ENCODE measurements at regions not wholly inside any gene's neighbourhood (a gene's known extent, or its start where the extent isn't known, plus 50 kb on each side); places are given as distances from the start of the nearest gene placed in this dataset.
"Not testable (repeated sequence)": the region's sequence is repeated elsewhere in the genome, so short reads cannot be mapped to it uniquely, and the experiment has no call there.

GRCh38 chr10:53338199-53338598, 565.6 kb upstream of the MBL2 start:
- CTCF ChIA-PET, H3K4me3 Mint-ChIP-seq, DNase-seq, H3K27ac Mint-ChIP-seq, H3K27me3 Mint-ChIP-seq, H3K4me1 Mint-ChIP-seq, H3K36me3 Mint-ChIP-seq: not testable (repeated sequence)
- peaks cover 34% of the 10 kb centered on the region for H3K9me3 Mint-ChIP-seq

- H3K9me3 Mint-ChIP-seq = peaks cover 31% of the 10 kb centered on the region
- H3K36me3 Mint-ChIP-seq, H3K4me1 Mint-ChIP-seq, H3K4me3 Mint-ChIP-seq, CTCF ChIA-PET, H3K27me3 Mint-ChIP-seq, DNase-seq, H3K27ac Mint-ChIP-seq: not testable (repeated sequence)
Measured at GRCh38 chr10:53335803-53336422, 563.3 kb upstream of the MBL2 start.

GRCh38 chr10:53331460-53331859, 558.9 kb upstream of the MBL2 start:
- peaks cover 10% of the 10 kb centered on the region for H3K9me3 Mint-ChIP-seq
- no peak overlapping the region for H3K4me3 Mint-ChIP-seq
- no peaks in the 10 kb centered on the region for H3K4me1 Mint-ChIP-seq
- H3K27ac Mint-ChIP-seq = no peak overlapping the region
- no peak for DNase-seq
- H3K27me3 Mint-ChIP-seq = no peaks in the 10 kb centered on the region
- CTCF ChIA-PET = no interaction called here
- H3K36me3 Mint-ChIP-seq = no peaks in the 10 kb centered on the region

GRCh38 chr10:53326401-53327305, 554.1 kb upstream of the MBL2 start:
- H3K4me3 Mint-ChIP-seq, H3K27me3 Mint-ChIP-seq, H3K27ac Mint-ChIP-seq, H3K9me3 Mint-ChIP-seq, DNase-seq, CTCF ChIA-PET, H3K4me1 Mint-ChIP-seq, H3K36me3 Mint-ChIP-seq: not testable (repeated sequence)

GRCh38 chr10:53325066-53325465, 552.5 kb upstream of the MBL2 start:
- Mint-ChIP-seq H3K4me3 (no peak overlapping the region), H3K36me3 (no peaks in the 10 kb centered on the region)
- CTCF ChIA-PET = no interaction called here

GRCh38 chr10:53315709-53316108, 543.1 kb upstream of the MBL2 start:
- CTCF ChIA-PET = no interaction called here
- H3K27ac Mint-ChIP-seq = no peak overlapping the region
- DNase-seq = no peak

More at GRCh38 chr10:53325066-53325465, 552.5 kb upstream of the MBL2 start:
- no peak for DNase-seq
- Mint-ChIP-seq H3K9me3 (no peaks in the 10 kb centered on the region), H3K4me1 (no peaks in the 10 kb centered on the region), H3K27ac (no peak overlapping the region), H3K27me3 (no peaks in the 10 kb centered on the region)

GRCh38 chr10:53314876-53315275, 542.3 kb upstream of the MBL2 start:
- H3K9me3 Mint-ChIP-seq = peaks cover 1% of the 10 kb centered on the region
- no peak overlapping the region for H3K4me3 Mint-ChIP-seq
- H3K36me3 Mint-ChIP-seq = no peaks in the 10 kb centered on the region
- H3K4me1 Mint-ChIP-seq = no peaks in the 10 kb centered on the region
- no peak overlapping the region for H3K27ac Mint-ChIP-seq
- CTCF ChIA-PET = no interaction called here
- no peak for DNase-seq
- no peaks in the 10 kb centered on the region for H3K27me3 Mint-ChIP-seq

More at GRCh38 chr10:53315709-53316108, 543.1 kb upstream of the MBL2 start:
- Mint-ChIP-seq H3K4me3 (no peak overlapping the region), H3K27me3 (no peaks in the 10 kb centered on the region), H3K9me3 (peaks cover 1% of the 10 kb centered on the region), H3K4me1 (no peaks in the 10 kb centered on the region), H3K36me3 (no peaks in the 10 kb centered on the region)

GRCh38 chr10:53298443-53298842, 525.9 kb upstream of the MBL2 start:
- H3K27me3 Mint-ChIP-seq = no peaks in the 10 kb centered on the region
- CTCF ChIA-PET = no interaction called here
- H3K27ac Mint-ChIP-seq = no peak overlapping the region
- H3K36me3 Mint-ChIP-seq = no peaks in the 10 kb centered on the region
- no peaks in the 10 kb centered on the region for H3K4me1 Mint-ChIP-seq
- H3K9me3 Mint-ChIP-seq = peaks cover 9% of the 10 kb centered on the region
- H3K4me3 Mint-ChIP-seq = no peak overlapping the region
- no peak for DNase-seq

- Mint-ChIP-seq H3K36me3 (no peaks in the 10 kb centered on the region), H3K4me1 (no peaks in the 10 kb centered on the region), H3K27me3 (no peaks in the 10 kb centered on the region), H3K9me3 (peaks cover 11% of the 10 kb centered on the region), H3K4me3 (no peak overlapping the region), H3K27ac (no peak overlapping the region)
- DNase-seq = no peak
- CTCF ChIA-PET = no interaction called here
Measured at GRCh38 chr10:53284615-53285182, 512.1 kb upstream of the MBL2 start.

GRCh38 chr10:53276797-53277196, 504.2 kb upstream of the MBL2 start:
- CTCF ChIA-PET = no interaction called here
- Mint-ChIP-seq H3K4me1 (no peaks in the 10 kb centered on the region), H3K4me3 (no peak overlapping the region), H3K27me3 (no peaks in the 10 kb centered on the region), H3K27ac (no peak overlapping the region), H3K9me3 (peaks cover 26% of the 10 kb centered on the region), H3K36me3 (no peaks in the 10 kb centered on the region)
- DNase-seq = no peak

- H3K27ac Mint-ChIP-seq = no peak overlapping the region
- H3K27me3 Mint-ChIP-seq = no peaks in the 10 kb centered on the region
- CTCF ChIA-PET = no interaction called here
- peaks cover 15% of the 10 kb centered on the region for H3K9me3 Mint-ChIP-seq
- no peak overlapping the region for H3K4me3 Mint-ChIP-seq
- DNase-seq = no peak
- no peaks in the 10 kb centered on the region for H3K4me1 Mint-ChIP-seq
- H3K36me3 Mint-ChIP-seq = no peaks in the 10 kb centered on the region
Measured at GRCh38 chr10:53269482-53269881, 496.9 kb upstream of the MBL2 start.

GRCh38 chr10:53260213-53260612, 487.6 kb upstream of the MBL2 start:
- DNase-seq = no peak
- Mint-ChIP-seq H3K27ac (no peak overlapping the region), H3K36me3 (no peaks in the 10 kb centered on the region), H3K4me1 (no peaks in the 10 kb centered on the region), H3K9me3 (peaks cover 7% of the 10 kb centered on the region), H3K4me3 (no peak overlapping the region), H3K27me3 (no peaks in the 10 kb centered on the region)
- CTCF ChIA-PET = no interaction called here

GRCh38 chr10:53256623-53257022, 484.0 kb upstream of the MBL2 start:
- CTCF ChIA-PET = interaction anchor here (0.7 kb wide), 1 partner anchor 18 kb away, joined by 3 read pairs; no protein-coding TSS in a partner anchor
- Mint-ChIP-seq H3K4me3 (no peak overlapping the region), H3K36me3 (no peaks in the 10 kb centered on the region), H3K27me3 (no peaks in the 10 kb centered on the region), H3K9me3 (peaks cover 12% of the 10 kb centered on the region), H3K27ac (no peak overlapping the region), H3K4me1 (no peaks in the 10 kb centered on the region)
- no peak for DNase-seq

GRCh38 chr10:53255661-53256205, 483.1 kb upstream of the MBL2 start:
- Mint-ChIP-seq H3K4me1 (no peaks in the 10 kb centered on the region), H3K36me3 (no peaks in the 10 kb centered on the region), H3K9me3 (peaks cover 12% of the 10 kb centered on the region), H3K4me3 (no peak overlapping the region), H3K27me3 (no peaks in the 10 kb centered on the region), H3K27ac (no peak overlapping the region)
- CTCF ChIA-PET = no interaction called here
- no peak for DNase-seq

GRCh38 chr10:53253221-53253620, 480.6 kb upstream of the MBL2 start:
- no peak overlapping the region for H3K27ac Mint-ChIP-seq
- no peaks in the 10 kb centered on the region for H3K36me3 Mint-ChIP-seq
- H3K9me3 Mint-ChIP-seq = peaks cover 17% of the 10 kb centered on the region
- H3K4me3 Mint-ChIP-seq = no peak overlapping the region
- CTCF ChIA-PET = no interaction called here
- no peak for DNase-seq
- no peaks in the 10 kb centered on the region for H3K4me1 Mint-ChIP-seq
- H3K27me3 Mint-ChIP-seq = no peaks in the 10 kb centered on the region
